HG03280 (cell line): ENCODE measurements at regions not wholly inside any gene's neighbourhood (a gene's known extent, or its start where the extent isn't known, plus 50 kb on each side); places are given as distances from the start of the nearest gene placed in this dataset.
"Not testable (repeated sequence)": the region's sequence is repeated elsewhere in the genome, so short reads cannot be mapped to it uniquely, and the experiment has no call there.

ENCODE experiments used
- ATAC-seq: cut with Tn5 transposase; IDR thresholded peaks from one replicate; pipeline ENCODE4 v1.9.1; 2021; ENCODE audit warnings: mild to moderate bottlenecking, moderate library complexity; ENCODE audit not compliant: unreplicated experiment

- no peak for ATAC-seq
Observed at GRCh38 chr2:125324273-125324672, 1299.2 kb downstream of the CNTNAP5 start.

- peak; percentile 87 for ATAC-seq
Observed at GRCh38 chr2:125330133-125330532, 1305.0 kb downstream of the CNTNAP5 start.

- no peak for ATAC-seq
Observed at GRCh38 chr2:125341353-125341752, 1314.6 kb upstream of the GYPC start.

GRCh38 chr2:125353542-125353941 is 1302.4 kb upstream of the GYPC start:
- not testable (repeated sequence) for ATAC-seq

GRCh38 chr2:125364192-125364983 is 1291.6 kb upstream of the GYPC start:
- ATAC-seq, result no peak

GRCh38 chr2:125364984-125365265 is 1291.0 kb upstream of the GYPC start:
- no peak for ATAC-seq

GRCh38 chr2:125371867-125372266 is 1284.1 kb upstream of the GYPC start:
- no peak for ATAC-seq

- ATAC-seq, result no peak
Observed at GRCh38 chr2:125373293-125373692, 1282.7 kb upstream of the GYPC start.

- no peak for ATAC-seq
Observed at GRCh38 chr2:125386074-125386473, 1269.9 kb upstream of the GYPC start.

GRCh38 chr2:125397535-125398251 is 1258.3 kb upstream of the GYPC start:
- ATAC-seq, result peak; percentile 86

GRCh38 chr2:125398738-125399524 is 1257.0 kb upstream of the GYPC start:
- peak; percentile 41 for ATAC-seq

- ATAC-seq, result no peak
Observed at GRCh38 chr2:125405816-125406215, 1250.1 kb upstream of the GYPC start.

GRCh38 chr2:125408874-125409538 is 1247.0 kb upstream of the GYPC start:
- no peak for ATAC-seq

- ATAC-seq, result no peak
Observed at GRCh38 chr2:125418483-125418882, 1237.5 kb upstream of the GYPC start.

GRCh38 chr2:125422198-125422770 is 1233.7 kb upstream of the GYPC start:
- ATAC-seq, result not testable (repeated sequence)

- ATAC-seq, result no peak
Observed at GRCh38 chr2:125424266-125424785, 1231.6 kb upstream of the GYPC start.

GRCh38 chr2:125427721-125428315 is 1228.1 kb upstream of the GYPC start:
- no peak for ATAC-seq

- no peak for ATAC-seq
Observed at GRCh38 chr2:125444106-125444505, 1211.9 kb upstream of the GYPC start.

GRCh38 chr2:125445495-125445894 is 1210.5 kb upstream of the GYPC start:
- ATAC-seq, result no peak

GRCh38 chr2:125450092-125450491 is 1205.9 kb upstream of the GYPC start:
- no peak for ATAC-seq
